ENCODE measurements at regions not wholly inside any gene's neighbourhood (a gene's known extent, or its start where the extent isn't known, plus 50 kb on each side); places are given as distances from the start of the nearest gene placed in this dataset.

GRCh38 chr12:71036526-71036925 is 116.0 kb upstream of the PTPRR start:
- no peak overlapping the region for H3K4me3 ChIP-seq (ENCODE audit: low read depth, low read length)
- Mint-ChIP-seq H3K27ac (ENCODE audit: unreplicated experiment) (no peak overlapping the region), H3K36me3 (ENCODE audit: insufficient read depth, unreplicated experiment) (no peaks in the 10 kb centered on the region), H3K9me3 (ENCODE audit: unreplicated experiment) (peaks cover 15% of the 10 kb centered on the region), H3K4me3 (ENCODE audit: unreplicated experiment) (no peak overlapping the region), H3K27me3 (ENCODE audit: insufficient read depth, unreplicated experiment) (no peaks in the 10 kb centered on the region), H3K4me1 (ENCODE audit: low read depth, unreplicated experiment) (peaks cover 5% of the 10 kb centered on the region)
- no peaks in the 10 kb centered on the region for H3K9me3 ChIP-seq
- ChIA-PET POLR2A (no interaction called here), CTCF (no interaction called here)
- H3K27me3 ChIP-seq (replicated peaks; ENCODE audit: control insufficient read depth, insufficient read depth, low read length) = no peaks in the 10 kb centered on the region
- BruUV-seq (replicated peaks) = no TSS peak
- H3K36me3 ChIP-seq (ENCODE audit: control insufficient read depth, insufficient read depth, low read length) = no peaks in the 10 kb centered on the region
- DNase-seq = no peak
- no peaks in the 10 kb centered on the region for H3K4me1 ChIP-seq
- TF ChIP-seq CTCF (IDR thresholded peaks at IDR 0.05; ENCODE audit: insufficient read depth in 1 of 2, low read depth in 1 of 2, low read length in 1 of 2, severe bottlenecking in 1 of 2, unreplicated experiment in 1 of 2) = no peak
- intact Hi-C loops (cut with micrococcal nuclease; ENCODE audit: unreplicated experiment) = no loop called here

GRCh38 chr12:71032933-71033332 is 112.4 kb upstream of the PTPRR start:
- H3K4me1 ChIP-seq = 0 out of 2 replicates have a peak, but pooled peaks cover 8% of the 10 kb centered on the region
- BruUV-seq (replicated peaks) = no TSS peak

GRCh38 chr12:71029302-71029701 is 108.8 kb upstream of the PTPRR start:
- no peaks in the 10 kb centered on the region for H3K36me3 ChIP-seq (ENCODE audit: control insufficient read depth, insufficient read depth, low read length)

More at GRCh38 chr12:71032933-71033332, 112.4 kb upstream of the PTPRR start:
- H3K36me3 ChIP-seq (ENCODE audit: control insufficient read depth, insufficient read depth, low read length) = no peaks in the 10 kb centered on the region
- ChIA-PET CTCF (no interaction called here), POLR2A (no interaction called here)
- no peak overlapping the region for H3K4me3 ChIP-seq (ENCODE audit: low read depth, low read length)
- Mint-ChIP-seq H3K9me3 (ENCODE audit: unreplicated experiment) (peaks cover 15% of the 10 kb centered on the region), H3K27me3 (ENCODE audit: insufficient read depth, unreplicated experiment) (no peaks in the 10 kb centered on the region), H3K4me3 (ENCODE audit: unreplicated experiment) (no peak overlapping the region), H3K36me3 (ENCODE audit: insufficient read depth, unreplicated experiment) (no peaks in the 10 kb centered on the region), H3K4me1 (ENCODE audit: low read depth, unreplicated experiment) (peaks cover 13% of the 10 kb centered on the region), H3K27ac (ENCODE audit: unreplicated experiment) (no peak overlapping the region)
- no peak for DNase-seq
- H3K27me3 ChIP-seq (replicated peaks; ENCODE audit: control insufficient read depth, insufficient read depth, low read length) = no peaks in the 10 kb centered on the region
- intact Hi-C loops (cut with micrococcal nuclease; ENCODE audit: unreplicated experiment) = no loop called here
- no peaks in the 10 kb centered on the region for H3K9me3 ChIP-seq
- no peak for TF ChIP-seq CTCF (IDR thresholded peaks at IDR 0.05; ENCODE audit: insufficient read depth in 1 of 2, low read depth in 1 of 2, low read length in 1 of 2, severe bottlenecking in 1 of 2, unreplicated experiment in 1 of 2)

More at GRCh38 chr12:71029302-71029701, 108.8 kb upstream of the PTPRR start:
- peaks cover 13% of the 10 kb centered on the region for H3K4me1 Mint-ChIP-seq (ENCODE audit: low read depth, unreplicated experiment)
- no peak overlapping the region for H3K27ac Mint-ChIP-seq (ENCODE audit: unreplicated experiment)
- DNase-seq = no peak
- 0 out of 2 replicates have a peak, but pooled peaks cover 8% of the 10 kb centered on the region for H3K4me1 ChIP-seq
- no peaks in the 10 kb centered on the region for H3K27me3 ChIP-seq (replicated peaks; ENCODE audit: control insufficient read depth, insufficient read depth, low read length)
- ChIA-PET POLR2A (no interaction called here), CTCF (no interaction called here)
- H3K36me3 Mint-ChIP-seq (ENCODE audit: insufficient read depth, unreplicated experiment) = no peaks in the 10 kb centered on the region
- H3K27me3 Mint-ChIP-seq (ENCODE audit: insufficient read depth, unreplicated experiment) = no peaks in the 10 kb centered on the region
- TF ChIP-seq CTCF (IDR thresholded peaks at IDR 0.05; ENCODE audit: insufficient read depth in 1 of 2, low read depth in 1 of 2, low read length in 1 of 2, severe bottlenecking in 1 of 2, unreplicated experiment in 1 of 2) = no peak
- BruUV-seq (replicated peaks) = no TSS peak
- H3K9me3 ChIP-seq = no peaks in the 10 kb centered on the region
- peaks cover 15% of the 10 kb centered on the region for H3K9me3 Mint-ChIP-seq (ENCODE audit: unreplicated experiment)
- intact Hi-C loops (cut with micrococcal nuclease; ENCODE audit: unreplicated experiment) = loop anchor here (10.0 kb wide), 1 partner anchor 365 kb away; no protein-coding TSS in a partner anchor
- no peak overlapping the region for H3K4me3 ChIP-seq (ENCODE audit: low read depth, low read length)
- H3K4me3 Mint-ChIP-seq (ENCODE audit: unreplicated experiment) = no peak overlapping the region
